Activated CD8-positive, alpha-beta memory T cell treated with anti-CD3 and anti-CD28 coated beads for 4 hours (primary cell): ENCODE measurements at regions not wholly inside any gene's neighbourhood (a gene's known extent, or its start where the extent isn't known, plus 50 kb on each side); places are given as distances from the start of the nearest gene placed in this dataset.
"Not testable (repeated sequence)": the region's sequence is repeated elsewhere in the genome, so short reads cannot be mapped to it uniquely, and the experiment has no call there.

Experiments
- DNase-seq, 2 donors: peaks; one replicate each; pipeline ENCODE4 v3.0.0-alpha.2; 2020; ENCODE audit warnings: low read depth in 2 of 2

- DNase-seq: not testable (repeated sequence)
These were observed 1087.5 kb downstream of the GALC start for GRCh38 chr14:86905386-86905926.

- DNase-seq: no peak
These were observed 1090.6 kb downstream of the GALC start for GRCh38 chr14:86902176-86902950.

GRCh38 chr14:86897704-86898513 lies 1095.1 kb downstream of the GALC start:
- DNase-seq: no peak

- no peak for DNase-seq
These were observed 1095.8 kb downstream of the GALC start for GRCh38 chr14:86897224-86897623.

GRCh38 chr14:86896701-86897100 lies 1096.3 kb downstream of the GALC start:
- no peak for DNase-seq

- DNase-seq: no peak
These were observed 1100.6 kb downstream of the GALC start for GRCh38 chr14:86892152-86892956.

- DNase-seq: no peak
These were observed 1107.7 kb downstream of the GALC start for GRCh38 chr14:86885280-86885679.

- DNase-seq: no peak
These were observed 1108.5 kb downstream of the GALC start for GRCh38 chr14:86884498-86884897.

- DNase-seq: no peak
These were observed 1110.2 kb downstream of the GALC start for GRCh38 chr14:86882818-86883217.

GRCh38 chr14:86865934-86866333 lies 1127.0 kb downstream of the GALC start:
- no peak for DNase-seq

- DNase-seq: no peak
These were observed 1134.4 kb downstream of the GALC start for GRCh38 chr14:86858591-86858990.

GRCh38 chr14:86858031-86858430 lies 1135.0 kb downstream of the GALC start:
- DNase-seq: no peak

GRCh38 chr14:86852530-86852929 lies 1140.5 kb downstream of the GALC start:
- DNase-seq: no peak

GRCh38 chr14:86847140-86847539 lies 1145.8 kb downstream of the GALC start:
- no peak for DNase-seq

GRCh38 chr14:86838363-86838762 lies 1154.6 kb downstream of the GALC start:
- no peak for DNase-seq

GRCh38 chr14:86826661-86827060 lies 1166.3 kb downstream of the GALC start:
- DNase-seq: no peak

- no peak for DNase-seq
These were observed 1168.8 kb downstream of the GALC start for GRCh38 chr14:86824167-86824566.

GRCh38 chr14:86823581-86823980 lies 1169.4 kb downstream of the GALC start:
- no peak for DNase-seq

GRCh38 chr14:86815341-86815740 lies 1177.6 kb downstream of the GALC start:
- no peak for DNase-seq

GRCh38 chr14:86802726-86803125 lies 1190.3 kb downstream of the GALC start:
- DNase-seq: no peak

- DNase-seq: no peak
These were observed 1193.7 kb downstream of the GALC start for GRCh38 chr14:86799244-86799647.

- no peak for DNase-seq
These were observed 1194.7 kb downstream of the GALC start for GRCh38 chr14:86798330-86798729.
